OCI-LY7 (cell line): ENCODE measurements at regions not wholly inside any gene's neighbourhood (a gene's known extent, or its start where the extent isn't known, plus 50 kb on each side); places are given as distances from the start of the nearest gene placed in this dataset.

Source experiments
- EZH2phosphoT487 ChIP-seq: fragments of 200-600 bp; sonication (generic); IDR thresholded peaks from 2 replicates; pipeline ENCODE4 v1.6.1; 2018; ENCODE audit warnings: low read depth, borderline replicate concordance, mild to moderate bottlenecking, mixed run types, antibody characterized with exemption, low read length, moderate library complexity, mixed read lengths
- TF ChIP-seq, protein P1 (sequence below): fragments of 200-600 bp; sonication (generic); conservative IDR thresholded peaks from 2 replicates; pipeline ENCODE4 v1.5.1; 2014; ENCODE audit warnings: mild to moderate bottlenecking, antibody characterized with exemption, low read length, moderate library complexity, mixed read lengths

GRCh38 chr4:23674694-23675093 lies 215.2 kb downstream of the PPARGC1A start:
- TF ChIP-seq, protein P1, sequence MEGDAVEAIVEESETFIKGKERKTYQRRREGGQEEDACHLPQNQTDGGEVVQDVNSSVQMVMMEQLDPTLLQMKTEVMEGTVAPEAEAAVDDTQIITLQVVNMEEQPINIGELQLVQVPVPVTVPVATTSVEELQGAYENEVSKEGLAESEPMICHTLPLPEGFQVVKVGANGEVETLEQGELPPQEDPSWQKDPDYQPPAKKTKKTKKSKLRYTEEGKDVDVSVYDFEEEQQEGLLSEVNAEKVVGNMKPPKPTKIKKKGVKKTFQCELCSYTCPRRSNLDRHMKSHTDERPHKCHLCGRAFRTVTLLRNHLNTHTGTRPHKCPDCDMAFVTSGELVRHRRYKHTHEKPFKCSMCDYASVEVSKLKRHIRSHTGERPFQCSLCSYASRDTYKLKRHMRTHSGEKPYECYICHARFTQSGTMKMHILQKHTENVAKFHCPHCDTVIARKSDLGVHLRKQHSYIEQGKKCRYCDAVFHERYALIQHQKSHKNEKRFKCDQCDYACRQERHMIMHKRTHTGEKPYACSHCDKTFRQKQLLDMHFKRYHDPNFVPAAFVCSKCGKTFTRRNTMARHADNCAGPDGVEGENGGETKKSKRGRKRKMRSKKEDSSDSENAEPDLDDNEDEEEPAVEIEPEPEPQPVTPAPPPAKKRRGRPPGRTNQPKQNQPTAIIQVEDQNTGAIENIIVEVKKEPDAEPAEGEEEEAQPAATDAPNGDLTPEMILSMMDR: no peak
- TF ChIP-seq EZH2phosphoT487: no peak
